Effector memory CD8-positive, alpha-beta T cell (primary cell): ENCODE measurements at regions not wholly inside any gene's neighbourhood (a gene's known extent, or its start where the extent isn't known, plus 50 kb on each side); places are given as distances from the start of the nearest gene placed in this dataset.

Experiments used
- ATAC-seq: fragments of 150-1000 bp; cut with Tn5 transposase; replicated peaks from 2 replicates; pipeline ENCODE4 v1.10.0; 2021; ENCODE audit warnings: mild to moderate bottlenecking, moderate library complexity
- DNase-seq, 3 experiments: peaks; one replicate each; pipeline ENCODE4 v3.0.0; 2021
- H3K27ac Mint-ChIP-seq, 2 donors: one replicate each; pipeline ENCODE4 v1.8.0; 2022; ENCODE audit warnings: mild to moderate bottlenecking in 2 of 2, mixed read lengths in 2 of 2, moderate library complexity in 2 of 2
- H3K27me3 Mint-ChIP-seq, 2 donors: one replicate each; pipeline ENCODE4 v1.8.0; 2022; ENCODE audit warnings: mixed read lengths in 2 of 2
- H3K36me3 Mint-ChIP-seq: one replicate; pipeline ENCODE4 v1.8.0; 2022; ENCODE audit warnings: mild to moderate bottlenecking, moderate library complexity, mixed read lengths; ENCODE audit not compliant: insufficient read depth
- H3K4me1 Mint-ChIP-seq, 2 donors: one replicate each; pipeline ENCODE4 v1.8.0; 2022; ENCODE audit warnings: low read depth in 2 of 2, mixed read lengths in 2 of 2
- H3K4me3 Mint-ChIP-seq, 2 donors: one replicate each; pipeline ENCODE4 v1.8.0; 2022; ENCODE audit warnings: mild to moderate bottlenecking in 2 of 2, mixed read lengths in 2 of 2, moderate library complexity in 2 of 2
- H3K9me3 Mint-ChIP-seq, 2 donors: one replicate each; pipeline ENCODE4 v1.8.0; 2022; ENCODE audit warnings: mixed read lengths in 2 of 2

DNA sequence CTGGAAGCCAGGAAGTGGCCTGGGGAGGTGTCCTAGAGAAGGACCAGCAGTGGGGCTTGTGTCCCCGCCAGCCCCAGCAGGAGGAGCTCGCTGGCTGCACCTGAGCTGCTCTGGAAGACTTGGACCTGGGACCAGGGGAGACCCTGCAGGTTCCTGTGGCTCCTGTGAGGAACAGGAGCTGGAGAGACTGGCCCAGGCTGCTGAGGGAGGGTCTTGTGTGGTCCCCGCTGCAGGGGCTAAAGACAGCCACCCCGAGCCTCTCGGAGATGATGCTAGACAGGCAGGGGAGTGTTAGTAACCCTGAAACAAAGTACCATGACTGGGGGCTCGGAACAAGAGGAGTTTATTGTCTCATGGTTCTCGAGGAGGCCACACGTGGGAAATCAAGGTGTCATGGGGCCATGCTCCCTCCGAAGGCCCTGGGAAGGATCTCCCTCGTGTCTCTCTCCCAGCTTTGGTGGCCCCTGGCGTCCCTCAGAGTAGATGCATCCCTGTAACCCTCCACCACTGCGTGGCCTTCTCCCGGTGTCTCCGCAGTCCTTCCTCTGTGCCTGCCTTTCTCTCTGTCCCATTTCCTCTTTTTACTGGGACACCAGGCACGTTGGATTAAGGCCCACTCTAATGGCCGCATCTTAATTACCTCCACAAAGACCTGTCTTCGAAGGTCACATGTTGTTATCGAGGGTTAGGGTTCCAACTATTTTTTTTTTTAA, 348.4 kb downstream of the GLRX3 start:
- no peaks in the 10 kb centered on the region for H3K27me3 Mint-ChIP-seq
- no peaks in the 10 kb centered on the region for H3K9me3 Mint-ChIP-seq

DNA sequence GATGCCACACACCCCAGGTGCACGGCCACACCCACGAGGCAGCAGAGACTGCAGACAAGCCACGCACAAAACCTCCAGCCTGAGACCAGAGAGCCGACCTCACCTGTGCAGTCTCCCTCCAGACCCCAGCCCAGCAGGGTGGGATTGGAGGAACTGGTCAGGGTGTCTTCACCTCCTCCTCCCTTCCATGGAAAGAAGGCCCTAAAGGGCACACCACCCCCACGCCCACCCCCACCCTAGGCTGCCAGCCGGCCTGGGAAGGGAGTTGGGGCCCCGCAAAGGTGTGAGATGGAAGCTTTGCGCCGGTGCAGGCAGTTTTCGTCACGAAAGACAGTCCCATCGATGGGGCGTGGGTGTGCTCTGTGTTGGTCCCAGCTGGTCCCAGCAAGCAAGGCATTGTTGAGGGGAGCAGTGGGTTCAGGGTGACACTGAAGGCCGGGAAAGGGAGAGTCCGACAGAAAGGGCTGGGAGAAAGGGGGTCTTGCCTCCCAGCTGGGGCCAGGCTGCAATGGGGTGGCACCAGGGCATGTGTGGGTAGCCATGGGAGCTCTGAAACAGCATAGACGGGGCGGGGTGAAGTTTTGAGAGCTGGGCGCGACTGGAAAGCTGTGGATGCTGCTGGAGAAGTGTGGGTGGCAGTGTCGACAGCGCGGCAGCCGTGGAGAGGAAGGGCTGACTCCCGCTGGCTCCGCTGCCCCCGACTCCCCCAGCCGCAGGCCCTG, 349.2 kb downstream of the GLRX3 start:
- no peaks in the 10 kb centered on the region for H3K4me1 Mint-ChIP-seq
- H3K4me3 Mint-ChIP-seq: no peak overlapping the region
- ATAC-seq (no peak), DNase-seq (no peak)
- no peaks in the 10 kb centered on the region for H3K36me3 Mint-ChIP-seq
- no peaks in the 10 kb centered on the region for H3K9me3 Mint-ChIP-seq
- H3K27ac Mint-ChIP-seq: no peak overlapping the region
- no peaks in the 10 kb centered on the region for H3K27me3 Mint-ChIP-seq

More for the DNA sequence above, 348.4 kb downstream of the GLRX3 start:
- no peak overlapping the region for H3K4me3 Mint-ChIP-seq
- H3K4me1 Mint-ChIP-seq: no peaks in the 10 kb centered on the region
- H3K36me3 Mint-ChIP-seq: no peaks in the 10 kb centered on the region
- no peak for DNase-seq
- no peak overlapping the region for H3K27ac Mint-ChIP-seq
- no peak for ATAC-seq

DNA sequence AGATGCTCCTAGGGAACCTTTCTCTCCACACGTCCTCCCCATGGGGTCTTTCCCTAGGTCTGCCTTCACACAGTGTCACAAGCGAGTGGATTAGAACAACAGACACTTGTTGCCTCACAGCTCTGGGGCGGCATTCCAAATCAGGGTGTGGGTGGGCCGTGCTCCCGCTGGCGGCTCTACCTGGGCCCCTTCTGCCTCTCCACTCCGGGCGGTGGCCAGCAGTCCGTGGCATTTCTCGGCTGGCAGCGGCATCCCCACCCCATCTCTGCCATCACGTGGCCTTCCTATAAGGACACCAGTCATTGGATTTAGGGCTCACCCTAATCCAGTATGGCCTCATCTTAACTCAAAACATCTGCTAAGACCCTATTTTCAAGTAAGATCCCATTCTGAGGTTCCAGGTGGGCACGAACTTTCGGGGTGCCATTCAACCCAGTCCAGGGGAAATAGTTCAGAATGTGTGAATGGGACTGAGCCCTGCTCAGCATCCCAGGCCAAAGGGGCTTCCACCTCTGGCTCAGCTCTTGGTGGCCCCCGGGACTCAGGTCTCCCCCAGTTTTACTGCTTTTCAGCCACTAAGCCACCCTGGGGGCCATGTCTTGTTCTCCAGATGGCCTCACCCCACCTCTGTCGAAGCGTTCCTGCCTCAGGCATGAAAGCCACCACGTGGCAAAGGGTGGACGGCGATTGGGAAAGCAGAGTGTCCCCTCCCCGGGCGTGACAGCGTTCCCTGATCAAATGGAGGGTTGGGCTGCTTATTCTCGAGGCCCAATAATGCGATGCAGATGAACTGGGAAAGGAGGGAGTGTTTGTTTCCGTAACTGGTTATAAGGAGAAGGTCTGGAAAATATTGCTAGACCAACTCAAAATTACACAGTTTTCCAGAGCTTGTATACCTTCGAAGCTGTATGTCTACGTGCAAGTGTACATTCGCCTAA, 350.0 kb downstream of the GLRX3 start:
- no peak overlapping the region for H3K27ac Mint-ChIP-seq
- H3K36me3 Mint-ChIP-seq: no peaks in the 10 kb centered on the region
- no peaks in the 10 kb centered on the region for H3K27me3 Mint-ChIP-seq
- H3K9me3 Mint-ChIP-seq: no peaks in the 10 kb centered on the region
- H3K4me3 Mint-ChIP-seq: no peak overlapping the region
- no peaks in the 10 kb centered on the region for H3K4me1 Mint-ChIP-seq
- ATAC-seq (no peak), DNase-seq (no peak)

DNA sequence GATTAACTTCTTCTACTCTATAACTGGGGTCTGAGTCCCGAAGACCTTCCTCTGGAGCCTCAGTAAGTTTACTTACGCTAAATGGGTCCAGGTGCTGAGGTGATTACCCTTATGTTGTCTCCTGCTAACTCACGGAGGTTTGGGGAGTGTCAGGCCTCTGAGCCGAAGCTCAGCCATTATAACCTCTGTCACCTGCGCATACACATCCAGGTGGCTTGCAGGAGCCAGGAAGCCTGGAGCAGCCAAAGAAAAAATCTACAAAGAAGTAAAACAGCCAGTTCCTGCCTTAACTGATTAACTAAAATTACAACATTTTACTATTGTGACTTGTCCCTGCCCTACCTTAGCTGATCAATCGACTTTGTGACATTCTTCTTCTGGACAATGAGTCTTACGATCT, 350.7 kb downstream of the GLRX3 start:
- Mint-ChIP-seq H3K27me3 (no peaks in the 10 kb centered on the region), H3K9me3 (no peaks in the 10 kb centered on the region), H3K4me1 (no peaks in the 10 kb centered on the region), H3K27ac (no peak overlapping the region), H3K4me3 (no peak overlapping the region), H3K36me3 (no peaks in the 10 kb centered on the region)
- no peak for DNase-seq
- no peak for ATAC-seq

DNA sequence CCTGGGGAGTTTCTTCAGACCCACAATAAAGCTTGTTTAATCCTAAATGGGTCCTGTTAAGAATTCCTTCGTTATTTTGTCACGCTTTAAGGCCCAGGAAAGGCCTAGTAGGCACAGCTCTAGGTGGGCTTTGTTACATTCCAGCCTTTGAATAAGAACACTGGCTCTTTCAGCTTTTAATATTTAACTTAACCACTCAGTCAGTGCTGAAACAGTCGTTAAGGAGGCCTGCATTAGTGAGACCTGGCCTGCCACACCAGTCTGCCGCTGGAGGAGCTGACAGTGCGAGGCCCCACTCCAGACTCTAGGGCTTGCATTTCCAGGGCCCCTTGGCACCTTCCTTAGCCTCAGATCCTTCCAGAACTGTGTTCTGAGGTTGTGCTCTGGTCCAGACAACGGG, 351.4 kb downstream of the GLRX3 start:
- Mint-ChIP-seq H3K4me3 (no peak overlapping the region), H3K4me1 (no peaks in the 10 kb centered on the region), H3K36me3 (no peaks in the 10 kb centered on the region), H3K27me3 (no peaks in the 10 kb centered on the region), H3K27ac (no peak overlapping the region), H3K9me3 (no peaks in the 10 kb centered on the region)
- no peak for ATAC-seq
- no peak for DNase-seq

DNA sequence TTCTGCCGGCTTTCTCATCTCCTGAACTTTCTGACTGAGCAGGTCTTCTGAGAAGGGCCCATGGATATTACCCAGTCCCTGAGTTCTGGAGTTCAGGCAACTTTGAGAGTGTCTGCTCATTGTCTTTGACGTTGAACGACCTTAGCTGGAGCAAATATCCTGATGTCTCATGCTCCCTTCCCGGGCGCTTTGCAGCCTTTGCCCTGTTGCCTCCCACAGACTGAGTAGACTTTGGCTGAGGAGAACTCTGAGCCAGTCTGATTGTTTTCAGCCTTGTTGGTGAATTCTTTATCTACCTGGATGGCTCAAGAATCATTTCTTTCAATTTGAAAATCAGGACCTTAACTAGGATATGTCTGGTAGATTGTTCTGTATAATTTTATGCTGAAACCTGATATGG, 353.7 kb downstream of the GLRX3 start:
- DNase-seq (no peak), ATAC-seq (no peak)
- Mint-ChIP-seq H3K4me1 (no peaks in the 10 kb centered on the region), H3K36me3 (no peaks in the 10 kb centered on the region), H3K4me3 (no peak overlapping the region), H3K27me3 (no peaks in the 10 kb centered on the region), H3K9me3 (no peaks in the 10 kb centered on the region), H3K27ac (no peak overlapping the region)

DNA sequence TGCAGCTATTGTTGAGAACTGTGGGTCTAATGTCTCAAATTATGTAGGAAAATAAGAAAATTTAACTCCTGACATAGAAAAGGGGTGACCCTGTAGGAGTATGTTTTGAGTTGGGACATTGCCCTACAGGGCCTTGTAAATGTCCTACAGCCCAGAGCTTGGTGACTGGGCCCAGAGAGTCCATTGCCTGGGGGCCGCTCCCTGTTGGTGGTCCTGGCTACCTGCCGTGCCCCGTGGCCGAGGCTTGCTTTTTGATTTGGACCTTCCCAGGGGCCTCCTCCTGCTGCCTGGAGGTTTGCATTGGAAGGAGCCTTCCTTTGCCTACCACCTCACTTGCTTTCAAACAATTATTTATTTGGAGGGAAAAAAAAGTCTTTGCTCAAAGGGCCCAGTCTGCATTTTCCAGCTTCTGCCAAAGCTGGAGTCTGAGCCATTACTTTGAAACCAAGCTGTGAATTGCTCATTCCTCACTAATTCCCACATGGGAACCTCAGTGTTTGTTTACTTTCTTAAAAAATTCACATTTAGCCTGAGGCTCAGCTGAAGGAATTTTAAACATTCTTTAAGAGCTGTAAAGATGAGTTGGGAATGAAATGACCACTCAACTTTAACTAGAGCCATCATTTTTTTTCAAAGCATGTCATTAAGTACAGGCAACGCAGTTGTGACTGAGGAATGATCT, 355.0 kb downstream of the GLRX3 start:
- no peaks in the 10 kb centered on the region for H3K36me3 Mint-ChIP-seq
- no peaks in the 10 kb centered on the region for H3K9me3 Mint-ChIP-seq
- ATAC-seq (no peak), DNase-seq (no peak)
- no peak overlapping the region for H3K4me3 Mint-ChIP-seq
- no peak overlapping the region for H3K27ac Mint-ChIP-seq
- H3K4me1 Mint-ChIP-seq: no peaks in the 10 kb centered on the region
- H3K27me3 Mint-ChIP-seq: no peaks in the 10 kb centered on the region

DNA sequence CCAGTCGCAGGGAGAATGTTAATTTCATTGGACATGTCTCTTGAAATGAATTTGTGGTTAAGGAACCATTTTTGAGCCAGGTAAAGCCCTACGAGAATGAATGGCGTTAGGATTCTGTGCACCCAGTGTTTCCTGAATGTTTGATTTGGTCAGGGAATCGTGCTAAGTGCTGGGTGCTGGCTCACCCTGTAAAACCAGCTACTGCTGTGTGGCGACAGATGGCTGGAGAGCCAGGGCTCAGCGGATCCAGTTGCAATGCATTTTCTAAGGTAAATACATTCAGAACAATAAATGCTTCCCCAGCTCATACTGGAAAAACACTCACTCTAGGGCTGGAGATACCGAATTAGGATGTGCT, 355.5 kb downstream of the GLRX3 start:
- H3K4me3 Mint-ChIP-seq: no peak overlapping the region
- no peaks in the 10 kb centered on the region for H3K9me3 Mint-ChIP-seq
- no peak for DNase-seq
- H3K36me3 Mint-ChIP-seq: no peaks in the 10 kb centered on the region
- H3K27ac Mint-ChIP-seq: no peak overlapping the region
- no peak for ATAC-seq
- H3K27me3 Mint-ChIP-seq: no peaks in the 10 kb centered on the region
- no peaks in the 10 kb centered on the region for H3K4me1 Mint-ChIP-seq

DNA sequence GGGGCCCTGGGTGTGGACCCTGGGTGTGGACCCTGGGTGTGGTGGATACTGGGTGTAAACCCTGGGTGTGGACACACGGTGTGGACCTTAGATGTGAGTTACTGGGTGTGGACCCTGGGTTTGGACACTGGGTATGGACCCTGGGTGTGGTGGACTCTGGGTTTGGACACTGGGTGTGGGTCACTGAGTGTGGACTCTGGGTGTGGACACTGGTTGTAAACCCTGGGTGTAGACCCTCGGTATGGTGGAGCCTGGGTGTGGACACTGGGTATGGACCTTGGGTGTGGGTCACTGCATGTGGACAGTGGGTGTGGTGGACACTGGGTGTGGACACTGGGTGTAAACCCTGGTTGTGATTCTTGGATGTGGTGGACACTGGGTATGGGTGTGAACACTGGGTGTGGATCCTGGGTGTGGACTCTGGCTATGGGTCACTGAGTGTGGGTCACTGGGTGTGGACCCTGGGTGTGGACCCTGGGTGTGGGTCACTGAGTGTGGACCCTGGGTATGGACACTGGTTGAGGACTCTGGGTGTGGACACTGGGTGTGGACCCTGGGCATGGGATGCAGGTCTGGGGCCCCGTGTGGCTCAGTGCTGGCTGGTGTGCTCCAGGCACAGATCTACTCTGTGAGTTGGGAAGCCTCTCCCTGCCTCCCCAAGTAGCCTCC, 356.2 kb downstream of the GLRX3 start:
- DNase-seq (no peak), ATAC-seq (no peak)
- Mint-ChIP-seq H3K4me3 (no peak overlapping the region), H3K27me3 (no peaks in the 10 kb centered on the region), H3K4me1 (no peaks in the 10 kb centered on the region), H3K36me3 (no peaks in the 10 kb centered on the region), H3K9me3 (no peaks in the 10 kb centered on the region), H3K27ac (no peak overlapping the region)

DNA sequence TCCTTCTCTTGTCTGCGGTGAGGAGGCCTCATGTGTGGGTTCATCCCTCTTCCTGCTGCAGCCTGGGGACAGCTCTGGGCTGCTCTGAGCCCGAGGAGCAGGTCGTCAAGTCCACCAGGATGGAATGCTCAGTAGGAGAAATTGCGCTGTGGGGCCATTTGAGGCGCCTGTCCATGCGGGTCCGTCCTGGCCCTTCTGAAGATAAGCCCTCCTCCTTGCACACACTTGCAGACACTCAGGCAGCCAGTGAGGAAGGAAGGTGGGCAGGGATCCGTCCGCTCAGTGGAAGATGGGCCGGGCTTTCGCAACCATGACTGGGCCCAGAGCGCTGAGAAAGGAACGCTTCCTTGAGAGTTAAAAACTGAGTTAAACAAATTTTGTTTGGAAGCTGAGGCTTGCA, 356.8 kb downstream of the GLRX3 start:
- DNase-seq (no peak), ATAC-seq (no peak)
- Mint-ChIP-seq H3K4me1 (no peaks in the 10 kb centered on the region), H3K27ac (no peak overlapping the region), H3K27me3 (no peaks in the 10 kb centered on the region), H3K4me3 (no peak overlapping the region), H3K9me3 (no peaks in the 10 kb centered on the region), H3K36me3 (no peaks in the 10 kb centered on the region)

DNA sequence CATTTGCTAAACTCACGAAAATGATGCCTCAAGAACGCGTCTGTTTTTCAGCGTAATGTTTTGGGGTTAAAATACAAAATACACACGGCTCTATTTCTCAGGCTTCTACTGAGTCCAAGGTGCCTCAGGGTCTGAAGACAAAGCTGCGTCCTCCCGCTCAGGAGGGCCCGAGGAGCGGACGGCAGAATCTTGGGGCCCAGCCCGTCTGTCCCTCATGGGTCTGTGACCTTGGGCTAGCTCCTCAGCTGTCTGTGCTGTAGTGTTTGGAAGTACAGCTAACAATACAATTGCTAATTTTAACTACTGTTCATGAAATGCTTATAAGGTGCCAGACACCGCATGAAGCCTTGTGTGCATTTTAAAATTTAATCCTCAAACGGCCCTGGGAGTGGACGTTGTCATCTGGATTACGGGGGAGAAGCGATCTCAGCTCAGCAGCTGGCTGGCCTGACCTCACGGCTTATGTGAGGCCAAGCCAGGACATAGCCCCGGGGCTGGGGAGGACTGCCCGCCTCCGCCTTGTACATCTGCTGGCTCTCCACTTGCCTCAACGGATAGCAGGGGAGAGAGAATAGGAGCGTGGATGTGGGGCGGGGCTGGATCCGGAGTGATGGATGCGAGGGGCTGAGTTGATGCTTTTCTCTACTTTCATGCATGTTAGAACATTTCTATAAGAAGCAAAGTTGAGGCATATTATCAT, 357.4 kb downstream of the GLRX3 start:
- DNase-seq (no peak), ATAC-seq (no peak)
- no peaks in the 10 kb centered on the region for H3K9me3 Mint-ChIP-seq

DNA sequence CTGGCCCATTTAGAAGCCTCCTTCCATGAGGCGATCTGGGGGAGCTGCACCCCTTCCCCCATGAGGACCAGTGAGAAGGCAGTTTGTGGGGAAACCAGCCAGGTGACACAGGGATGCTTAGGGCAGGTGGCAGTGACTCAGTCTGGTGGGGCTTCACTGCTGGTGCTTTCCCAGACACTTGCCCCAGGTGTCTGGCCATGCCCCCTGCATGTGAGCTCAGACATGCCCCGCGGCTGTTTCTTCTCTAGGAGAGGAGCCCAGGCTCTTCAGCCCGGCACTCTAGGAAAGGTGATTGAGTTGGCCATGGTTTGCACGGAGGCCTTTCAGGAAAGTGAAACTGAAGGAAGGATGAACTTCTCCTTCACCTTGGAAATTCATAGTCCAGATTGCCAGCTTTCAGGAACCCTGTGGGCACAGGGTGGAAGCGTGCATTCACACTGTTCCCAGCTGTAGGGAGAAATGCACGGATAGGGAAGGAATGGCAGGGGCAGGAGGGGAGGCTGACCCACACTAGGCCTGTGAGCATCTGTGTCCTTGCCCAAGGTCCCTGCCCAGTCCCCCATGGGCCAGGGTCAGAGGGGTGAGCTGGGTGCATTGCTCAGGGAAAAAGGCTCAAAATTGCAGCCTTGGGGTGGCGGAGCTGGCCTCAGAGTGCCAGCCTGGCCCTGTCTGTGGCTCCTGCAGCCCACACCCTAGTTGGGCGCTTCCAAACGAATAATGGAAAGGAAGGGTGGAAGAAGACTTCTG, 359.1 kb downstream of the GLRX3 start:
- H3K4me3 Mint-ChIP-seq: no peak overlapping the region
- no peaks in the 10 kb centered on the region for H3K36me3 Mint-ChIP-seq
- no peaks in the 10 kb centered on the region for H3K9me3 Mint-ChIP-seq
- H3K27me3 Mint-ChIP-seq: no peaks in the 10 kb centered on the region
- no peaks in the 10 kb centered on the region for H3K4me1 Mint-ChIP-seq
- DNase-seq: no peak
- ATAC-seq: no peak
- H3K27ac Mint-ChIP-seq: no peak overlapping the region

More for the DNA sequence above, 357.4 kb downstream of the GLRX3 start:
- H3K27ac Mint-ChIP-seq: no peak overlapping the region
- no peaks in the 10 kb centered on the region for H3K27me3 Mint-ChIP-seq
- no peaks in the 10 kb centered on the region for H3K4me1 Mint-ChIP-seq
- H3K4me3 Mint-ChIP-seq: no peak overlapping the region
- H3K36me3 Mint-ChIP-seq: no peaks in the 10 kb centered on the region
